ENCODE measurements at regions not wholly inside any gene's neighbourhood (a gene's known extent, or its start where the extent isn't known, plus 50 kb on each side); places are given as distances from the start of the nearest gene placed in this dataset.

DNA sequence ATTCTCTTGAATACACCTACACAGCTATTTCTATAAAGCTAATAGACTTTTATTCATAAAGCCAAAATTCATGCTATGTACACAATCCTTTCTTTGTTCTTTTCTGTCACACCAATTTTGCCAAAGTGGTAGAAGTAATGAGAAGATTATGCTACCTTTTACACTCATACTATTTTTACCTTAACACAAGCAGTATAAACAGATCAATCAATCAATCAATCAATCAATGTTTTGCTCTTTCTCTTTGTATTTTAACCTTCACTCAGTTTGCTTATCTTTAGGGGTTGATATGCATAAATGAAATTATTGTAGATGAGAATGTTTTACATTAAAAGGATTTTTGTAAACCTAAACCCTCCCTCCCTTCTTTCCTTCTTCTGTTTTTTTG is 878.6 kb downstream of the RAPGEF2 start:
- no peak for DNase-seq (ENCODE audit: low read depth in 1 of 2, low spot score in 2 of 2)
- Histone ChIP-seq H2AFZ (ENCODE audit: low read length) (no peak overlapping the region), H3K14ac (ENCODE audit: insufficient read length) (no peak overlapping the region), H2BK120ac (replicated peaks; ENCODE audit: low read depth, low read length) (no peak overlapping the region), H4K20me1 (replicated peaks in 1 of 2; ENCODE audit: control insufficient read depth in 1 of 2, insufficient read depth in 2 of 2, low read length in 2 of 2) (no peaks in the 10 kb centered on the region), H3K36me3 (ENCODE audit: control insufficient read depth in 2 of 4, insufficient read depth in 4 of 4, low read length in 3 of 4) (0 out of 8 replicates have a peak, but pooled peaks cover 0 to 2% (median 0%) of the 10 kb centered on the region in 4 experiments), H3K27ac (ENCODE audit: low read depth, low read length) (no peak overlapping the region), H4K8ac (ENCODE audit: extremely low read depth, insufficient read depth, low read length) (no peak overlapping the region), H3K27me3 (replicated peaks in 1 of 4; ENCODE audit: control insufficient read depth in 3 of 4, extremely low read depth in 1 of 4, insufficient read depth in 3 of 4, low read length in 3 of 4) (no peaks in the 10 kb centered on the region), H3K9ac (replicated peaks in 1 of 4; ENCODE audit: extremely low read depth in 1 of 4, low read depth in 3 of 4, low read length in 3 of 4) (no peak overlapping the region), H3K4me2 (ENCODE audit: insufficient read depth in 1 of 2, low read depth in 2 of 2, low read length in 2 of 2) (no peak overlapping the region), H3K9me3 (ENCODE audit: insufficient read depth in 2 of 2, low read depth in 1 of 2, low read length in 1 of 2) (no peaks in the 10 kb centered on the region), H2BK12ac (ENCODE audit: low read depth, low read length) (no peak overlapping the region), H2BK15ac (ENCODE audit: low read length) (no peak overlapping the region), H3K4ac (replicated peaks; ENCODE audit: insufficient read length, low read depth, low read length) (no peak overlapping the region), H3K23me2 (ENCODE audit: low read depth, low read length) (no peaks in the 10 kb centered on the region), H2BK5ac (ENCODE audit: low read depth, low read length) (no peak overlapping the region), H3K4me3 (ENCODE audit: extremely low read depth in 1 of 4, insufficient read depth in 2 of 4, low read depth in 3 of 4, low read length in 4 of 4) (no peak overlapping the region), H2BK20ac (ENCODE audit: low read length) (no peak overlapping the region), H3K79me1 (ENCODE audit: low read depth, low read length) (no peaks in the 10 kb centered on the region), H3K18ac (ENCODE audit: extremely low read depth, low read length) (no peak overlapping the region), H4K91ac (replicated peaks; ENCODE audit: insufficient read length, low read length) (no peak overlapping the region), H3K79me2 (ENCODE audit: control insufficient read depth in 1 of 2, insufficient read depth in 2 of 2, low read length in 2 of 2) (no peaks in the 10 kb centered on the region), H3K56ac (replicated peaks; ENCODE audit: insufficient read length, low read depth, low read length) (no peak overlapping the region), H2AK5ac (ENCODE audit: low read depth, low read length) (no peak overlapping the region), H3K23ac (ENCODE audit: insufficient read length) (no peak overlapping the region), H4K5ac (ENCODE audit: insufficient read length, low read depth, low read length) (no peak overlapping the region), H3K4me1 (replicated peaks in 1 of 4; ENCODE audit: control insufficient read depth in 3 of 4, insufficient read depth in 4 of 4, low read length in 3 of 4) (peaks cover 0 to 7% (median 2%) of the 10 kb centered on the region in 4 experiments; a peak in 2 of 7 replicates)
- POLR2A ChIA-PET (ENCODE audit: partially characterized antibody), result no interaction called here
- CTCF ChIA-PET (ENCODE audit: partially characterized antibody), result no interaction called here
- no peak for FAIRE-seq
- TF ChIP-seq BRCA1 (IDR thresholded peaks at IDR 0.05; ENCODE audit: low read depth, low read length), result no peak
- no peak for TF ChIP-seq EP300 (IDR thresholded peaks at IDR 0.05; ENCODE audit: borderline replicate concordance in 1 of 2, low read depth in 2 of 2, low read length in 2 of 2)
- no peak for TF ChIP-seq RFX5 (IDR thresholded peaks at IDR 0.05; ENCODE audit: borderline replicate concordance, low read depth, low read length)
- TF ChIP-seq FOSL1 (IDR thresholded peaks at IDR 0.05; ENCODE audit: insufficient read depth, low read depth, low read length), result no peak
- no peak for TF ChIP-seq TCF12 (IDR thresholded peaks at IDR 0.05; ENCODE audit: low read depth, low read length)
- no peak for TF ChIP-seq TAF1 (IDR thresholded peaks at IDR 0.05; ENCODE audit: low read depth, low read length)
- no peak for TF ChIP-seq RAD21 (IDR thresholded peaks at IDR 0.05 in 1 of 2, conservative IDR thresholded peaks at IDR 0.05 in 1 of 2; ENCODE audit: low read depth in 2 of 2, low read length in 2 of 2)
- TF ChIP-seq, protein P1, sequence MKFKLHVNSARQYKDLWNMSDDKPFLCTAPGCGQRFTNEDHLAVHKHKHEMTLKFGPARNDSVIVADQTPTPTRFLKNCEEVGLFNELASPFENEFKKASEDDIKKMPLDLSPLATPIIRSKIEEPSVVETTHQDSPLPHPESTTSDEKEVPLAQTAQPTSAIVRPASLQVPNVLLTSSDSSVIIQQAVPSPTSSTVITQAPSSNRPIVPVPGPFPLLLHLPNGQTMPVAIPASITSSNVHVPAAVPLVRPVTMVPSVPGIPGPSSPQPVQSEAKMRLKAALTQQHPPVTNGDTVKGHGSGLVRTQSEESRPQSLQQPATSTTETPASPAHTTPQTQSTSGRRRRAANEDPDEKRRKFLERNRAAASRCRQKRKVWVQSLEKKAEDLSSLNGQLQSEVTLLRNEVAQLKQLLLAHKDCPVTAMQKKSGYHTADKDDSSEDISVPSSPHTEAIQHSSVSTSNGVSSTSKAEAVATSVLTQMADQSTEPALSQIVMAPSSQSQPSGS (IDR thresholded peaks at IDR 0.05; ENCODE audit: low read length), result no peak
- TF ChIP-seq MAFK (IDR thresholded peaks at IDR 0.05; ENCODE audit: low read depth, low read length), result no peak
- TF ChIP-seq BCL11A (IDR thresholded peaks at IDR 0.05; ENCODE audit: low read depth in 2 of 2, low read length in 2 of 2), result no peak
- TF ChIP-seq EZH2 (IDR thresholded peaks at IDR 0.05; ENCODE audit: low read depth, low read length, severe bottlenecking), result no peak
- TF ChIP-seq EGR1 (IDR thresholded peaks at IDR 0.05; ENCODE audit: borderline replicate concordance, low read depth, low read length), result no peak
- TF ChIP-seq BACH1 (IDR thresholded peaks at IDR 0.05; ENCODE audit: low read length), result no peak
- TF ChIP-seq KDM5A (IDR thresholded peaks at IDR 0.05; ENCODE audit: low read length), result no peak

Measured in H1 (cell line).